Stimulated activated memory B cell treated with anti-CD40 and anti-IgM and Interleukin-4, amounts not matched to agents 10 μg/mL and 1 μg/mL and 100 μg/mL, for 72 hours (primary cell): ENCODE measurements at regions not wholly inside any gene's neighbourhood (a gene's known extent, or its start where the extent isn't known, plus 50 kb on each side); places are given as distances from the start of the nearest gene placed in this dataset.
A peak's percentile ranks its signal among the peaks of the same experiment; 100 is the strongest.
"Not testable (repeated sequence)": the region's sequence is repeated elsewhere in the genome, so short reads cannot be mapped to it uniquely, and the experiment has no call there.

ENCODE experiments used
- ATAC-seq: fragments of 150-1000 bp; cut with Tn5 transposase; 2 replicates; pipeline ENCODE4 v1.10.0; 2021
- H3K27ac Mint-ChIP-seq: one replicate; pipeline ENCODE4 v1.8.0; 2022; ENCODE audit warnings: mild to moderate bottlenecking, mixed read lengths
- H3K27me3 Mint-ChIP-seq: one replicate; pipeline ENCODE4 v1.8.0; 2022; ENCODE audit warnings: mixed read lengths
- H3K36me3 Mint-ChIP-seq: one replicate; pipeline ENCODE4 v1.8.0; 2022; ENCODE audit warnings: mixed read lengths
- H3K4me1 Mint-ChIP-seq: one replicate; pipeline ENCODE4 v1.8.0; 2022; ENCODE audit warnings: mixed read lengths
- H3K4me3 Mint-ChIP-seq: one replicate; pipeline ENCODE4 v1.8.0; 2022; ENCODE audit warnings: mild to moderate bottlenecking, moderate library complexity, mixed read lengths
- H3K9me3 Mint-ChIP-seq: one replicate; pipeline ENCODE4 v1.8.0; 2022; ENCODE audit warnings: mixed read lengths

DNA sequence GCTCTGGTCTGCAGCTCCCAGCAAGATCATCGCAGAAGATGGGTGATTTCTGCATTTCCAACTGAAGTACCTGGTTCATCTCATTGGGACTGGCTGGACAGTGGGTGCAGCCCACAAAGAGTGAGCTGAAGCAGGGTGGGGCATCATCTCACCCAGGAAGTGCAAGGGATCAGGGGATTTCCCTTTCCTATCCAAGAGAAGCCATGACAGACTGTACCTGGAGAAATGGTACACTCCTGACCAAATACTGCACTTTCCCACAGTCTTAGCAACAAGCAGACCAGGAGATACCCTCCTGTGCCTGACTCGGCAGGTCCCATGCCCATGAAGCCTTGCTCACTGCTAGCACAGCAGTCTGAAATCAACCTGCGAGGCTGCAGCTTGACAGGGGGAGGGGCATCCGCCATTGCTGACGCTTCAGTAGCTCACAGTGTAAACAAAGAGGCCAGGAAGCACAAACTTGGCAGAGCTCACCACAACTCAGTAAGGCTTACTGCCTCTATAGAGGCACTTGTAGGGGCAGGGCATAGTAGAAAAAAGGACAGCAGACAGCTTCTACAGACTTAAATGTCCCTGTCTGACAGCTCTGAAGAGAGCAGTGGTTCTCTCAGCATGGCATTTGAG is 60.5 kb downstream of the AREG start:
- H3K9me3 Mint-ChIP-seq, H3K4me3 Mint-ChIP-seq, H3K36me3 Mint-ChIP-seq, ATAC-seq, H3K27ac Mint-ChIP-seq: not testable (repeated sequence)
- H3K27me3 Mint-ChIP-seq = peaks cover 46% of the 10 kb centered on the region
- H3K4me1 Mint-ChIP-seq = peaks cover 12% of the 10 kb centered on the region

- H3K4me3 Mint-ChIP-seq, H3K9me3 Mint-ChIP-seq, H3K4me1 Mint-ChIP-seq, ATAC-seq, H3K27ac Mint-ChIP-seq, H3K36me3 Mint-ChIP-seq: not testable (repeated sequence)
- peaks cover 23% of the 10 kb centered on the region for H3K27me3 Mint-ChIP-seq
Measured at GRCh38 chr4:74509363-74509762, 64.4 kb downstream of the AREG start.

DNA sequence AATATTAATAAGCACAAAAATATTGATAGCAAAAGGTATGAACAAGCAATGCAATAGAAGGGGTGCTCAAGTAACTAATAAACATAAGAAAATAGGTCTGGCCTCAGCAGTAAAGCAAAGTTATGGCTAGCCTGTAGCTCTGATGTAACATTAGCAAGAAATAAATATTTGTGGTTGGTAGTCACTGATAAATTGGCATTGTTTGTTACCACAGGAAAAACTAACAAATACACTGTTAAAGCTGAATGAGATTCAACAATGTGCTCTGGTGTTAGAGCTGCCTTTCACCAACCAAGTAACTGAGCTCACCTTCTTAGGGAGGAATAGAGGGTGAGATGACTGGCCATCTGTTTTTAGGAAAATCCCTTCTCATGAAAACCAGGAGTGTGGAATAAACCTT is 71.4 kb downstream of the AREG start:
- H3K4me1 Mint-ChIP-seq = no peaks in the 10 kb centered on the region
- H3K27ac Mint-ChIP-seq = no peak overlapping the region
- H3K4me3 Mint-ChIP-seq = no peak overlapping the region
- no peak for ATAC-seq
- no peaks in the 10 kb centered on the region for H3K27me3 Mint-ChIP-seq
- H3K9me3 Mint-ChIP-seq = no peaks in the 10 kb centered on the region
- H3K36me3 Mint-ChIP-seq = no peaks in the 10 kb centered on the region

DNA sequence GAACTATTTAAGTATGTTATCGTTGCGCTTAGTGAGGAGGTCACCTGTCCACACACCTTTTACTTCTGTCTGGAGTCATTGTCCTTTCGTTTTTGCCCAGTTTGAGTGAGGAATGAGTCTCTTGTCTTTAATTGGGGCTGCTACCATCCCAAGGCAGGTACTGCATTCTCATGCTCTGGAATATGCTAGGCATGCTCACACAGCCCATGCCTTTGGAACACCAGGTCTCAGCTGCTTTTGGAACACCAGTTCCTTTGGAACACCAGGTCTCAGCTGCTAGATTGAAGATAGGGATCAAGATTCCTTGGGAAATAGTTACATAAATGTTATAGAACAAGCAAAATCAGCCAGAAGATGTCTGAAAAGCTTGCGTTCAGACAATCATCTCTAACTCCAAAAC is 73.1 kb downstream of the AREG start:
- Mint-ChIP-seq H3K9me3 (no peaks in the 10 kb centered on the region), H3K27ac (no peak overlapping the region), H3K4me1 (no peaks in the 10 kb centered on the region), H3K36me3 (no peaks in the 10 kb centered on the region), H3K27me3 (no peaks in the 10 kb centered on the region), H3K4me3 (no peak overlapping the region)
- ATAC-seq = no peak

DNA sequence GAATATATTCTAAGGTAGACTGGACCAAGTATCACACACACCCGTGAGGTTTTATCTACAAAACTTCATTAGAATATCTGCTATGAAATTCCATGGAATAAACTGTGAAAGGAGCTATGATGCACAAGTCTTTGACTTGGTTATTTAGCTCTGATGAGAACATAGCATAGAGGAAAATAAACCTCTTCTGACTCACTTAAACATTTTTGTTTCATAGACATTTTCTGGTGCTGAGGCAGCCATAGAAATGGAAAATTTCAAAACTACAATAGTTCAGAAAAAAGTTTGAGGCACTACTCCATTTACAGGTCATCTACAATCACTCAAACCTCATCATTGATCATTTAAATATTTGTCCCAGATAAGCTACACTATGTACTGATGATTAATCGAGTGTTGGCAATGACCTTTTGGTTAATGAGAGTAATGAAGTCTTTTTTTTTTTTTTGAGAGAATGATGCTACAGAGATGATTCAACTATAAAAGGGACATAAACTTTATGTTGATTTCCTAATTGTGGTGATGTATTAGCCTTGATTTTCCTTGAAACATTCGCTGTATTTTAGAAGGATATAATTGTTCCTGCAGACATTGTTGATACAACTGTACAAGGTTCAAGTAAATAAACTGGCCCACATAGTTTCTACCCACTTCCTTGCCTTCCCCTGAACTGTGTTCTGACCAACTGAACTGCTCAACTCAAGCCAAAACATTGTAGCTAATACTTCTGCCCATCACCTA is 77.5 kb downstream of the AREG start:
- H3K4me3 Mint-ChIP-seq = no peak overlapping the region
- no peaks in the 10 kb centered on the region for H3K9me3 Mint-ChIP-seq
- H3K4me1 Mint-ChIP-seq = no peaks in the 10 kb centered on the region
- ATAC-seq = no peak
- H3K36me3 Mint-ChIP-seq = no peaks in the 10 kb centered on the region
- H3K27me3 Mint-ChIP-seq = no peaks in the 10 kb centered on the region
- no peak overlapping the region for H3K27ac Mint-ChIP-seq

GRCh38 chr4:74523096-74523495 is 78.2 kb downstream of the AREG start:
- Mint-ChIP-seq H3K27me3 (peaks cover 4% of the 10 kb centered on the region), H3K4me3 (no peak overlapping the region)
- no peak for ATAC-seq

DNA sequence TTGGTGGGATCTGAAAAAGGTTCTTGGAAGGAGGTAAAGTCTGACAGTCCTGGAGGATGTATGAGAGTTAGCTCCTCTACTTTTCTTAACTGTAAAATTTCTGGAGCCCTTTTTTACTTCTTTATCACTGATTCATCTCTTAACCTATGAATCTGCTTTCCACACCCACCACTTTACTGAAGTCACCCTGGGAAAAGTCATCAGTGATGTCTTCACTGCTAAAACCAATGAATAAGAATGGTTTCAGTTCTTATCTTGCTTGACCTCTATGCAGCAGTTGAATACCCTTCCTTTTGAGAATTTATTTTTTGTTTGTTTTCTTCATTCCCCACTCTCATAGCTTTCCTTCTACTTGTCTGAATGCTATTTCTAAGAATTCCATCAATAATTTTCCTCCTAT is 80.0 kb downstream of the AREG start:
- no peaks in the 10 kb centered on the region for H3K9me3 Mint-ChIP-seq
- no peak overlapping the region for H3K27ac Mint-ChIP-seq
- no peaks in the 10 kb centered on the region for H3K4me1 Mint-ChIP-seq
- peaks cover 8% of the 10 kb centered on the region for H3K27me3 Mint-ChIP-seq
- peak; percentile 61 for ATAC-seq
- no peaks in the 10 kb centered on the region for H3K36me3 Mint-ChIP-seq
- H3K4me3 Mint-ChIP-seq = no peak overlapping the region

More at GRCh38 chr4:74523096-74523495, 78.2 kb downstream of the AREG start:
- Mint-ChIP-seq H3K27ac (no peak overlapping the region), H3K36me3 (no peaks in the 10 kb centered on the region), H3K4me1 (no peaks in the 10 kb centered on the region), H3K9me3 (no peaks in the 10 kb centered on the region)

- no peak overlapping the region for H3K4me3 Mint-ChIP-seq
- H3K27ac Mint-ChIP-seq = no peak overlapping the region
- peaks cover 9% of the 10 kb centered on the region for H3K27me3 Mint-ChIP-seq
- no peaks in the 10 kb centered on the region for H3K9me3 Mint-ChIP-seq
- ATAC-seq = no peak
- H3K36me3 Mint-ChIP-seq = no peaks in the 10 kb centered on the region
- H3K4me1 Mint-ChIP-seq = no peaks in the 10 kb centered on the region
Measured at GRCh38 chr4:74527049-74527448, 82.1 kb downstream of the AREG start.

DNA sequence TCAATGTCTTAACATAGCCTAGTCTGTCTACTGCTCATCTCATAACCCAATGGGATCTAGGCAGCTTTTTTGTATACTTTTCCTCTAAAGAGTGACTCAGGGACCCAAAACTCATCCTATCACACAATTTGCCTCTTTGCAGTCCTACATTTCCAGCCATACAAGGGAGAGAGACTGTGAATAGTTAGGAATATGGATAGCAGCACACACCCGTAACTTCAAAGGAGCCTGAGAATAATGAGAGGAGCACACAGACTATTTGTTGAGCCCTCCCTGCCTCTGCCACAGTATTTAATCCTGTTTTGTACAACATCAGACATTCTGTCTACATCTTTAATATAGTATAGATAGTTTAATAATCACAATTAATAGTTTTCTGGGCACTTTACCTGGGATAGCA is 83.2 kb downstream of the AREG start:
- Mint-ChIP-seq H3K27me3 (peaks cover 18% of the 10 kb centered on the region), H3K4me3 (no peak overlapping the region), H3K27ac (no peak overlapping the region), H3K4me1 (no peaks in the 10 kb centered on the region), H3K36me3 (no peaks in the 10 kb centered on the region), H3K9me3 (no peaks in the 10 kb centered on the region)
- ATAC-seq = no peak

- Mint-ChIP-seq H3K27ac (no peak overlapping the region), H3K4me3 (no peak overlapping the region), H3K4me1 (no peaks in the 10 kb centered on the region), H3K27me3 (peaks cover 18% of the 10 kb centered on the region), H3K9me3 (no peaks in the 10 kb centered on the region), H3K36me3 (no peaks in the 10 kb centered on the region)
- ATAC-seq = no peak
Measured at GRCh38 chr4:74529284-74530041, 84.5 kb downstream of the AREG start.

DNA sequence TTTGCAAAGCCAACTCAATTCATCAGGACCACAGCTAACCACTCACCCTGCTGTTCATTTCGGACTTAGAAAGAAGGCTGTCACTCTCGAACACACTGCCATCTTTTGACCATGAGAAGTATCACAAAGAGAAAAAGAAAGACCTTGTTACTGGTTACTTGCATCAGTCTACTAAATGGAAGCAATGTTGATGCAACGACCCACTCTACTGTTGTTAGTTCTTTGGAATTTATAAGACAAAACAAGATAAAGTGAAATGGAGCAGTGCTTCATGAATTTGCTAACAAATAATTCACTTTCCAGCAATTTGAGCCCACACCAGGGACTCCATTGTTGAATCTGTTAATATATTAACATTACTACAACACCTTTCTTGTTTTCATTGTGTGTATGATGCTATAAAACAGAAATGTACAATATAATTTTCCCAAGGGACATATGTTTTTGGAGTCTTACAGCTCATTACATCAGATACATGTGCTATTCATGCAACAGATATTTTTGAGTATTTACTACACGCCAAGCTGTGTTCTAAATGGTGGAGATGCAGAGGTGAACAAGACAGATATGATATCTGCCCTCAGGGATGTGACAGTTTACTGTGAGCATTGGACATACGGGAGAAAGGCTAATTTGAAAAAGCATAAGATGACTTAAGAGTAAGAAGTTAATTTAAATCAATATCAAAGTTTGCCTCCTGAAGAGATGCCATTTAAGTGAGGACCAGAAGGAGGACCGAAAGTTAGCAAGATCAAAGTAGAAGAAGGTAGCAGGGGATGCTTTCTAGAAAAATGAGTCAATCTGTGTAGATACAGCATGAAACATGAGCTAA is 87.2 kb downstream of the AREG start:
- Mint-ChIP-seq H3K27me3 (peaks cover 21% of the 10 kb centered on the region), H3K27ac (no peak overlapping the region), H3K9me3 (no peaks in the 10 kb centered on the region), H3K4me1 (no peaks in the 10 kb centered on the region), H3K36me3 (no peaks in the 10 kb centered on the region), H3K4me3 (no peak overlapping the region)
- ATAC-seq = peak; percentile 56

GRCh38 chr4:74534121-74534520 is 89.2 kb downstream of the AREG start:
- Mint-ChIP-seq H3K36me3 (no peaks in the 10 kb centered on the region), H3K27me3 (peaks cover 29% of the 10 kb centered on the region), H3K4me3 (no peak overlapping the region), H3K27ac (no peak overlapping the region), H3K9me3 (no peaks in the 10 kb centered on the region), H3K4me1 (no peaks in the 10 kb centered on the region)
- no peak for ATAC-seq

GRCh38 chr4:74534936-74535335 is 90.0 kb downstream of the AREG start:
- peaks cover 29% of the 10 kb centered on the region for H3K27me3 Mint-ChIP-seq
- H3K9me3 Mint-ChIP-seq = no peaks in the 10 kb centered on the region
- no peaks in the 10 kb centered on the region for H3K4me1 Mint-ChIP-seq
- no peak for ATAC-seq
- H3K4me3 Mint-ChIP-seq = no peak overlapping the region
- H3K36me3 Mint-ChIP-seq = no peaks in the 10 kb centered on the region
- H3K27ac Mint-ChIP-seq = no peak overlapping the region

GRCh38 chr4:74535512-74535911 is 90.6 kb downstream of the AREG start:
- no peak for ATAC-seq
- Mint-ChIP-seq H3K27ac (no peak overlapping the region), H3K4me1 (no peaks in the 10 kb centered on the region), H3K36me3 (no peaks in the 10 kb centered on the region), H3K27me3 (peaks cover 29% of the 10 kb centered on the region), H3K9me3 (no peaks in the 10 kb centered on the region), H3K4me3 (no peak overlapping the region)

GRCh38 chr4:74536557-74536956 is 91.6 kb downstream of the AREG start:
- H3K4me1 Mint-ChIP-seq = no peaks in the 10 kb centered on the region
- no peaks in the 10 kb centered on the region for H3K36me3 Mint-ChIP-seq
- no peak for ATAC-seq
- no peak overlapping the region for H3K4me3 Mint-ChIP-seq
- no peak overlapping the region for H3K27ac Mint-ChIP-seq
- H3K27me3 Mint-ChIP-seq = peaks cover 29% of the 10 kb centered on the region
- H3K9me3 Mint-ChIP-seq = no peaks in the 10 kb centered on the region
